ENCODE measurements at regions not wholly inside any gene's neighbourhood (a gene's known extent, or its start where the extent isn't known, plus 50 kb on each side); places are given as distances from the start of the nearest gene placed in this dataset.

GRCh38 chr10:10368951-10369576, 648.6 kb upstream of the CELF2 start:
- DNase-seq = no peak

GRCh38 chr10:10385831-10386230, 631.8 kb upstream of the CELF2 start:
- DNase-seq = no peak

GRCh38 chr10:10389182-10389581, 628.5 kb upstream of the CELF2 start:
- DNase-seq = no peak

- no peak for DNase-seq
Measured at GRCh38 chr10:10392511-10392910, 625.2 kb upstream of the CELF2 start.

GRCh38 chr10:10394933-10395658, 622.6 kb upstream of the CELF2 start:
- DNase-seq = no peak

GRCh38 chr10:10396601-10397000, 621.1 kb upstream of the CELF2 start:
- DNase-seq = no peak

- no peak for DNase-seq
Measured at GRCh38 chr10:10397906-10398305, 619.8 kb upstream of the CELF2 start.

- no peak for DNase-seq
Measured at GRCh38 chr10:10403762-10404161, 613.9 kb upstream of the CELF2 start.

GRCh38 chr10:10417671-10418070, 600.0 kb upstream of the CELF2 start:
- DNase-seq = no peak

- no peak for DNase-seq
Measured at GRCh38 chr10:10418387-10418786, 599.3 kb upstream of the CELF2 start.

- no peak for DNase-seq
Measured at GRCh38 chr10:10421071-10421470, 596.6 kb upstream of the CELF2 start.

- no peak for DNase-seq
Measured at GRCh38 chr10:10431422-10432066, 586.1 kb upstream of the CELF2 start.

- no peak for DNase-seq
Measured at GRCh38 chr10:10432296-10433035, 585.2 kb upstream of the CELF2 start.

GRCh38 chr10:10434312-10434711, 583.4 kb upstream of the CELF2 start:
- DNase-seq = no peak

- no peak for DNase-seq
Measured at GRCh38 chr10:10437886-10438285, 579.8 kb upstream of the CELF2 start.

GRCh38 chr10:10438335-10439100, 579.2 kb upstream of the CELF2 start:
- DNase-seq = no peak

- DNase-seq = no peak
Measured at GRCh38 chr10:10456856-10457255, 560.8 kb upstream of the CELF2 start.

- DNase-seq = no peak
Measured at GRCh38 chr10:10460451-10460850, 557.2 kb upstream of the CELF2 start.

GRCh38 chr10:10462151-10462941, 555.3 kb upstream of the CELF2 start:
- DNase-seq = no peak

GRCh38 chr10:10471758-10472157, 545.9 kb upstream of the CELF2 start:
- DNase-seq = no peak

- no peak for DNase-seq
Measured at GRCh38 chr10:10475812-10476211, 541.9 kb upstream of the CELF2 start.

GRCh38 chr10:10477844-10478243, 539.8 kb upstream of the CELF2 start:
- no peak for DNase-seq

Data from NCI-H1417 (cell line).